ENCODE measurements at regions not wholly inside any gene's neighbourhood (a gene's known extent, or its start where the extent isn't known, plus 50 kb on each side); places are given as distances from the start of the nearest gene placed in this dataset.

- TF ChIP-seq, protein P1, sequence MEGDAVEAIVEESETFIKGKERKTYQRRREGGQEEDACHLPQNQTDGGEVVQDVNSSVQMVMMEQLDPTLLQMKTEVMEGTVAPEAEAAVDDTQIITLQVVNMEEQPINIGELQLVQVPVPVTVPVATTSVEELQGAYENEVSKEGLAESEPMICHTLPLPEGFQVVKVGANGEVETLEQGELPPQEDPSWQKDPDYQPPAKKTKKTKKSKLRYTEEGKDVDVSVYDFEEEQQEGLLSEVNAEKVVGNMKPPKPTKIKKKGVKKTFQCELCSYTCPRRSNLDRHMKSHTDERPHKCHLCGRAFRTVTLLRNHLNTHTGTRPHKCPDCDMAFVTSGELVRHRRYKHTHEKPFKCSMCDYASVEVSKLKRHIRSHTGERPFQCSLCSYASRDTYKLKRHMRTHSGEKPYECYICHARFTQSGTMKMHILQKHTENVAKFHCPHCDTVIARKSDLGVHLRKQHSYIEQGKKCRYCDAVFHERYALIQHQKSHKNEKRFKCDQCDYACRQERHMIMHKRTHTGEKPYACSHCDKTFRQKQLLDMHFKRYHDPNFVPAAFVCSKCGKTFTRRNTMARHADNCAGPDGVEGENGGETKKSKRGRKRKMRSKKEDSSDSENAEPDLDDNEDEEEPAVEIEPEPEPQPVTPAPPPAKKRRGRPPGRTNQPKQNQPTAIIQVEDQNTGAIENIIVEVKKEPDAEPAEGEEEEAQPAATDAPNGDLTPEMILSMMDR (conservative IDR thresholded peaks at IDR 0.05; ENCODE audit: low read depth, low read length) = no peak
- TF ChIP-seq NFE2L2 (IDR thresholded peaks at IDR 0.05; ENCODE audit: low read depth, low read length) (no peak), POLR2A (IDR thresholded peaks at IDR 0.05; ENCODE audit: low read depth, low read length) (no peak), MAZ (IDR thresholded peaks at IDR 0.05; ENCODE audit: borderline replicate concordance, low read depth, low read length) (no peak), USF2 (IDR thresholded peaks at IDR 0.05; ENCODE audit: low read depth, low read length) (no peak), MAFK (IDR thresholded peaks at IDR 0.05; ENCODE audit: low read depth, low read length) (no peak), CEBPB (IDR thresholded peaks at IDR 0.05; ENCODE audit: low read depth, low read length) (no peak), SMC3 (IDR thresholded peaks at IDR 0.05; ENCODE audit: low read depth, low read length) (no peak), BHLHE40 (IDR thresholded peaks at IDR 0.05; ENCODE audit: low read depth, low read length) (no peak), RAD21 (IDR thresholded peaks at IDR 0.05; ENCODE audit: low read length) (no peak), MXI1 (IDR thresholded peaks at IDR 0.05; ENCODE audit: borderline replicate concordance, low read depth, low read length) (no peak), ELK1 (IDR thresholded peaks at IDR 0.05; ENCODE audit: borderline replicate concordance, low read depth, low read length) (no peak)
Observed at GRCh38 chrX:146208821-146209220, 391.2 kb downstream of the SLITRK2 start.
